Calu3 (cell line): ENCODE measurements at regions not wholly inside any gene's neighbourhood (a gene's known extent, or its start where the extent isn't known, plus 50 kb on each side); places are given as distances from the start of the nearest gene placed in this dataset.

ENCODE experiments used
- BruUV-seq: library from RNA; stranded (reverse); fragments of 400-500 nt; replicated peaks from 2 replicates; lab custom pipeline; 2021; lab: Mats Ljungman, UMichigan
- CTCF ChIA-PET: fragments of 300-600 bp; sonication (Branson Sonifier 250); formaldehyde crosslinking; loops from one replicate; lab custom pipeline; 2022; ENCODE audit warnings: antibody characterized with exemption; lab: Charles Lee
- DNase-seq: peaks from one replicate; pipeline ENCODE4 v3.0.0; 2022
- H3K27ac Mint-ChIP-seq: one replicate; pipeline ENCODE4 v1.8.0; 2022; ENCODE audit warnings: mixed read lengths; ENCODE audit not compliant: unreplicated experiment
- H3K27me3 Mint-ChIP-seq: one replicate; pipeline ENCODE4 v1.8.0; 2022; ENCODE audit warnings: mixed read lengths; ENCODE audit not compliant: unreplicated experiment
- H3K36me3 Mint-ChIP-seq: one replicate; pipeline ENCODE4 v1.8.0; 2022; ENCODE audit warnings: mild to moderate bottlenecking, moderate library complexity, mixed read lengths; ENCODE audit not compliant: insufficient read depth, unreplicated experiment
- H3K4me1 Mint-ChIP-seq: one replicate; pipeline ENCODE4 v1.8.0; 2022; ENCODE audit warnings: mild to moderate bottlenecking, low read depth, mixed read lengths; ENCODE audit not compliant: unreplicated experiment
- H3K4me3 Mint-ChIP-seq: one replicate; pipeline ENCODE4 v1.8.0; 2022; ENCODE audit warnings: mild to moderate bottlenecking, low read depth, moderate library complexity, mixed read lengths; ENCODE audit not compliant: unreplicated experiment
- H3K9me3 Mint-ChIP-seq: one replicate; pipeline ENCODE4 v1.8.0; 2022; ENCODE audit warnings: low read depth, mixed read lengths; ENCODE audit not compliant: unreplicated experiment
- intact Hi-C: fragments of 100-400 bp; cut with micrococcal nuclease; formaldehyde crosslinking; loops from one replicate; pipeline ENCODE4 v1.10.0; 2022; ENCODE audit not compliant: unreplicated experiment
- TF ChIP-seq, protein P1 (sequence below): fragments of 200-600 bp; IDR thresholded peaks from one replicate; pipeline ENCODE4 v1.8.0; 2022; ENCODE audit warnings: antibody characterized with exemption; ENCODE audit not compliant: unreplicated experiment

DNA sequence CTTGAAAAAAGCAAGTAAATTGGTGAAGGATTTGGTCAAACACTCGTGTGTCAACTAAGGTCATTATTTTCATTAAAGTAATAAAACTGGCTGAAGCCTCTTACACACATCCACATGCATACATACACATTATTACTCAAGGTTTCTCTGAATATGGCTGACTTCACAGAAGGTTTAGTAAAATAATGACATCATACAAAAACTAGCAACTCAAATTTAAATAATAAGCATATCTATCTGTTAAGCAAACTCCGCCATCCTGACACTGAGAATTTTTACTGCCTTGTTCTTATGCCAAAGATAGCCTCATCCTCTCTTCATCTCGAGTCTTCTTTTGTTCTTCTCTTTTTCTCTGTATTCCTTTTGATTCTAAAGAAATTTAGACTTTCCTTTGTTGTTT is 739.1 kb downstream of the GBE1 start:
- peaks cover 4% of the 10 kb centered on the region for H3K9me3 Mint-ChIP-seq
- intact Hi-C loops, result no loop called here

DNA sequence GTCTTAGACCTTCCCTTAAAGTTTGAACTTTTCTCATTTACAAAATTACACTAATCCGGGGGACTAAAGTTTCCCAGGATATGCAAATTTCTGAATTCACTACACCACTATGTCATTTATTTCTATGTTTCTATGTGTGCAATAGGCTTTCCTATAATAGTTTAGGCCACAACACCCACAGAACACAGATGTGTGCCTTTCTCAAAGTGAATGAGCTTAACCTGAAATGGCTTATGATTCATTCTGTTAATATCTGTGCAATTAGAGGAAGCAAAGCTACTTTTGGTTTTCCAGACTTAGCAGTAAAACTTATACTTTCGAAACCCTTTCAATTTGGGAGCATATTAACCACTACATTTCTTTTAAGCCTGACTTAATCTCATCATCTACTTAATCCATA is 748.1 kb downstream of the GBE1 start:
- H3K27me3 Mint-ChIP-seq, result no peaks in the 10 kb centered on the region
- H3K4me1 Mint-ChIP-seq, result no peaks in the 10 kb centered on the region
- intact Hi-C loops, result no loop called here
- H3K9me3 Mint-ChIP-seq, result peaks cover 12% of the 10 kb centered on the region
- H3K4me3 Mint-ChIP-seq, result no peak overlapping the region
- no peak for DNase-seq
- CTCF ChIA-PET, result no interaction called here
- BruUV-seq, result no TSS peak
- no peaks in the 10 kb centered on the region for H3K36me3 Mint-ChIP-seq
- H3K27ac Mint-ChIP-seq, result no peak overlapping the region
- TF ChIP-seq, protein P1, sequence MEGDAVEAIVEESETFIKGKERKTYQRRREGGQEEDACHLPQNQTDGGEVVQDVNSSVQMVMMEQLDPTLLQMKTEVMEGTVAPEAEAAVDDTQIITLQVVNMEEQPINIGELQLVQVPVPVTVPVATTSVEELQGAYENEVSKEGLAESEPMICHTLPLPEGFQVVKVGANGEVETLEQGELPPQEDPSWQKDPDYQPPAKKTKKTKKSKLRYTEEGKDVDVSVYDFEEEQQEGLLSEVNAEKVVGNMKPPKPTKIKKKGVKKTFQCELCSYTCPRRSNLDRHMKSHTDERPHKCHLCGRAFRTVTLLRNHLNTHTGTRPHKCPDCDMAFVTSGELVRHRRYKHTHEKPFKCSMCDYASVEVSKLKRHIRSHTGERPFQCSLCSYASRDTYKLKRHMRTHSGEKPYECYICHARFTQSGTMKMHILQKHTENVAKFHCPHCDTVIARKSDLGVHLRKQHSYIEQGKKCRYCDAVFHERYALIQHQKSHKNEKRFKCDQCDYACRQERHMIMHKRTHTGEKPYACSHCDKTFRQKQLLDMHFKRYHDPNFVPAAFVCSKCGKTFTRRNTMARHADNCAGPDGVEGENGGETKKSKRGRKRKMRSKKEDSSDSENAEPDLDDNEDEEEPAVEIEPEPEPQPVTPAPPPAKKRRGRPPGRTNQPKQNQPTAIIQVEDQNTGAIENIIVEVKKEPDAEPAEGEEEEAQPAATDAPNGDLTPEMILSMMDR, result no peak

More for the DNA sequence above, 739.1 kb downstream of the GBE1 start:
- CTCF ChIA-PET, result no interaction called here
- Mint-ChIP-seq H3K27me3 (no peaks in the 10 kb centered on the region), H3K36me3 (no peaks in the 10 kb centered on the region), H3K4me3 (no peak overlapping the region), H3K4me1 (no peaks in the 10 kb centered on the region), H3K27ac (no peak overlapping the region)
- TF ChIP-seq, protein P1, result no peak
- DNase-seq, result no peak
- no TSS peak for BruUV-seq

DNA sequence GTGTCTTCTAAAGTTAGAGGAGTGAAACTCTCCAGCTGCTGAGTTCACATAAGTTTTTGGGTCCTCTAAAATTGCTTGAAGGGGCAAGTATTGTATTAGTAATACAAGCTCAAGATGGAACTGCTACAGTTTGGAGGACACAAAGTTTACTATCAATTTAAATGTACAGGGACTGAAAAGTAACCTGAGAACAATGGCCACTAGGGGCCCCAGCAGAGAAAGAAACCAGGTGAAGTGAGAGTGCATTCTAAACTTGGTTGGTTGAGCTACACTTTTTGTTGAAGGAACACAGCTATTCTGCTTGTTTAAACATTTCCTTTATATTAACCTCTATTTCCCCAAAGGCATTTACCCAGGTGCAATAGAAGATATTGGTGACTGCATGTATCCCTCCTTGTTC is 755.5 kb downstream of the GBE1 start:
- Mint-ChIP-seq H3K9me3 (peaks cover 8% of the 10 kb centered on the region), H3K36me3 (no peaks in the 10 kb centered on the region), H3K27me3 (no peaks in the 10 kb centered on the region), H3K4me3 (no peak overlapping the region), H3K27ac (no peak overlapping the region), H3K4me1 (no peaks in the 10 kb centered on the region)
- no peak for DNase-seq
- TF ChIP-seq, protein P1, result no peak
- intact Hi-C loops, result no loop called here
- CTCF ChIA-PET, result interaction anchor here (0.6 kb wide), 1 partner anchor 80 kb away, joined by 3 read pairs; no protein-coding TSS in a partner anchor
- no TSS peak for BruUV-seq

DNA sequence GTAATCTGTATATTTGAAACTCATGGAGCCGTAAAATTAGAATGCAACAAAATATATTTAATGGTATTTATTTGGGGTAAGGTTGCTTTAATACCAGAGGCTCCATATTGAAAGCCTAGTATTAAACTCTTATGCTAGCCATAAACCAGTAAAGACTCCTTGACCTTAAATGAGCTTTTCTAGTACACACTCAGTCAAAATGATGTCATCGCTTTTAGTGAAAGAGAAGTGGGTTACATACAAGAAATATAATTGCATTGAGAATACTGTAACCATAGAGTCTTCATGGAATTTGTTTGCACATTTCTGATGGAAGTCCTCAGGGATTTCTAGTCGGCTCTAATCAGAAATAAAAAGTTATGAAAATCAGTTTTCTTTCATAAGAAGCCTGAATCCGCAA is 757.6 kb downstream of the GBE1 start:
- Mint-ChIP-seq H3K4me3 (no peak overlapping the region), H3K27me3 (no peaks in the 10 kb centered on the region), H3K27ac (no peak overlapping the region), H3K9me3 (peaks cover 5% of the 10 kb centered on the region), H3K4me1 (no peaks in the 10 kb centered on the region), H3K36me3 (no peaks in the 10 kb centered on the region)
- no peak for DNase-seq
- intact Hi-C loops, result no loop called here
- CTCF ChIA-PET, result no interaction called here
- BruUV-seq, result no TSS peak
- TF ChIP-seq, protein P1, result no peak
